ENCODE measurements at regions not wholly inside any gene's neighbourhood (a gene's known extent, or its start where the extent isn't known, plus 50 kb on each side); places are given as distances from the start of the nearest gene placed in this dataset.

GRCh38 chr4:164396439-164396838, 357.5 kb upstream of the SMIM31 start:
- Histone ChIP-seq H3K4me1 (ENCODE audit: control insufficient read depth, insufficient read depth, low read length) (no peaks in the 10 kb centered on the region), H3K36me3 (ENCODE audit: control insufficient read depth in 2 of 2, insufficient read depth in 1 of 2, low read length in 2 of 2) (no peaks in the 10 kb centered on the region), H3K9me3 (ENCODE audit: control insufficient read depth, insufficient read depth, low read depth, low read length) (no peaks in the 10 kb centered on the region), H3K27ac (ENCODE audit: extremely low read depth, low read depth, low read length) (no peak overlapping the region), H3K4me3 (ENCODE audit: low read depth, low read length) (no peak overlapping the region)
- TF ChIP-seq, protein P1, sequence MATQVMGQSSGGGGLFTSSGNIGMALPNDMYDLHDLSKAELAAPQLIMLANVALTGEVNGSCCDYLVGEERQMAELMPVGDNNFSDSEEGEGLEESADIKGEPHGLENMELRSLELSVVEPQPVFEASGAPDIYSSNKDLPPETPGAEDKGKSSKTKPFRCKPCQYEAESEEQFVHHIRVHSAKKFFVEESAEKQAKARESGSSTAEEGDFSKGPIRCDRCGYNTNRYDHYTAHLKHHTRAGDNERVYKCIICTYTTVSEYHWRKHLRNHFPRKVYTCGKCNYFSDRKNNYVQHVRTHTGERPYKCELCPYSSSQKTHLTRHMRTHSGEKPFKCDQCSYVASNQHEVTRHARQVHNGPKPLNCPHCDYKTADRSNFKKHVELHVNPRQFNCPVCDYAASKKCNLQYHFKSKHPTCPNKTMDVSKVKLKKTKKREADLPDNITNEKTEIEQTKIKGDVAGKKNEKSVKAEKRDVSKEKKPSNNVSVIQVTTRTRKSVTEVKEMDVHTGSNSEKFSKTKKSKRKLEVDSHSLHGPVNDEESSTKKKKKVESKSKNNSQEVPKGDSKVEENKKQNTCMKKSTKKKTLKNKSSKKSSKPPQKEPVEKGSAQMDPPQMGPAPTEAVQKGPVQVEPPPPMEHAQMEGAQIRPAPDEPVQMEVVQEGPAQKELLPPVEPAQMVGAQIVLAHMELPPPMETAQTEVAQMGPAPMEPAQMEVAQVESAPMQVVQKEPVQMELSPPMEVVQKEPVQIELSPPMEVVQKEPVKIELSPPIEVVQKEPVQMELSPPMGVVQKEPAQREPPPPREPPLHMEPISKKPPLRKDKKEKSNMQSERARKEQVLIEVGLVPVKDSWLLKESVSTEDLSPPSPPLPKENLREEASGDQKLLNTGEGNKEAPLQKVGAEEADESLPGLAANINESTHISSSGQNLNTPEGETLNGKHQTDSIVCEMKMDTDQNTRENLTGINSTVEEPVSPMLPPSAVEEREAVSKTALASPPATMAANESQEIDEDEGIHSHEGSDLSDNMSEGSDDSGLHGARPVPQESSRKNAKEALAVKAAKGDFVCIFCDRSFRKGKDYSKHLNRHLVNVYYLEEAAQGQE (tag by site-specific recombination; IDR thresholded peaks at IDR 0.05): peak; percentile 65
- TF ChIP-seq ZNF132 (tag by site-specific recombination; IDR thresholded peaks at IDR 0.05; ENCODE audit: borderline replicate concordance): no peak
- ChIA-PET CTCF (no interaction called here), POLR2A (no interaction called here)

- no peaks in the 10 kb centered on the region for H3K4me1 ChIP-seq (ENCODE audit: control insufficient read depth, insufficient read depth, low read length)
- TF ChIP-seq ZFP37 (tag by site-specific recombination; IDR thresholded peaks at IDR 0.05) (no peak), RBAK (tag by site-specific recombination; IDR thresholded peaks at IDR 0.05) (no peak), ZNF223 (tag by site-specific recombination; IDR thresholded peaks at IDR 0.05) (no peak), PRDM6 (tag by site-specific recombination; IDR thresholded peaks at IDR 0.05) (no peak), ZNF114 (tag by site-specific recombination; IDR thresholded peaks at IDR 0.05) (no peak), ZNF274 (IDR thresholded peaks at IDR 0.05; ENCODE audit: low read length) (no peak), ZNF274 (tag by site-specific recombination; IDR thresholded peaks at IDR 0.05; ENCODE audit: borderline replicate concordance) (no peak), SETDB1 (IDR thresholded peaks at IDR 0.05; ENCODE audit: insufficient read length, low read length) (no peak), ZNF350 (tag by site-specific recombination; IDR thresholded peaks at IDR 0.05) (no peak), ZNF404 (tag by site-specific recombination; IDR thresholded peaks at IDR 0.05) (no peak), ZNF211 (tag by site-specific recombination; IDR thresholded peaks at IDR 0.05; ENCODE audit: low read depth) (no peak), ZBTB21 (tag by site-specific recombination; IDR thresholded peaks at IDR 0.05) (no peak), ZNF843 (tag by site-specific recombination; IDR thresholded peaks at IDR 0.05) (no peak), OSR2 (tag by site-specific recombination; IDR thresholded peaks at IDR 0.05) (no peak), ZNF626 (tag by site-specific recombination; IDR thresholded peaks at IDR 0.05) (no peak), ZNF391 (tag by site-specific recombination; IDR thresholded peaks at IDR 0.05; ENCODE audit: borderline replicate concordance, low read depth) (no peak), ZNF548 (tag by site-specific recombination; IDR thresholded peaks at IDR 0.05) (no peak), ZNF621 (tag by site-specific recombination; IDR thresholded peaks at IDR 0.05) (no peak), ZNF416 (tag by site-specific recombination; IDR thresholded peaks at IDR 0.05) (no peak)
- TF ChIP-seq, protein P2, sequence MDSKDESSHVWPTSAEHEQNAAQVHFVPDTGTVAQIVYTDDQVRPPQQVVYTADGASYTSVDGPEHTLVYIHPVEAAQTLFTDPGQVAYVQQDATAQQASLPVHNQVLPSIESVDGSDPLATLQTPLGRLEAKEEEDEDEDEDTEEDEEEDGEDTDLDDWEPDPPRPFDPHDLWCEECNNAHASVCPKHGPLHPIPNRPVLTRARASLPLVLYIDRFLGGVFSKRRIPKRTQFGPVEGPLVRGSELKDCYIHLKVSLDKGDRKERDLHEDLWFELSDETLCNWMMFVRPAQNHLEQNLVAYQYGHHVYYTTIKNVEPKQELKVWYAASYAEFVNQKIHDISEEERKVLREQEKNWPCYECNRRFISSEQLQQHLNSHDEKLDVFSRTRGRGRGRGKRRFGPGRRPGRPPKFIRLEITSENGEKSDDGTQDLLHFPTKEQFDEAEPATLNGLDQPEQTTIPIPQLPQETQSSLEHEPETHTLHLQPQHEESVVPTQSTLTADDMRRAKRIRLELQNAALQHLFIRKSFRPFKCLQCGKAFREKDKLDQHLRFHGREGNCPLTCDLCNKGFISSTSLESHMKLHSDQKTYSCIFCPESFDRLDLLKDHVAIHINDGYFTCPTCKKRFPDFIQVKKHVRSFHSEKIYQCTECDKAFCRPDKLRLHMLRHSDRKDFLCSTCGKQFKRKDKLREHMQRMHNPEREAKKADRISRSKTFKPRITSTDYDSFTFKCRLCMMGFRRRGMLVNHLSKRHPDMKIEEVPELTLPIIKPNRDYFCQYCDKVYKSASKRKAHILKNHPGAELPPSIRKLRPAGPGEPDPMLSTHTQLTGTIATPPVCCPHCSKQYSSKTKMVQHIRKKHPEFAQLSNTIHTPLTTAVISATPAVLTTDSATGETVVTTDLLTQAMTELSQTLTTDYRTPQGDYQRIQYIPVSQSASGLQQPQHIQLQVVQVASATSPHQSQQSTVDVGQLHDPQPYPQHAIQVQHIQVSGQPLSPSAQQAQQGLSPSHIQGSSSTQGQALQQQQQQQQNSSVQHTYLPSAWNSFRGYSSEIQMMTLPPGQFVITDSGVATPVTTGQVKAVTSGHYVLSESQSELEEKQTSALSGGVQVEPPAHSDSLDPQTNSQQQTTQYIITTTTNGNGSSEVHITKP (tag by site-specific recombination; IDR thresholded peaks at IDR 0.05): no peak
- CTCF ChIA-PET: interaction anchor here (0.6 kb wide), 1 partner anchor 1075 kb away, joined by 3 read pairs; no protein-coding TSS in a partner anchor
- no peaks in the 10 kb centered on the region for H3K36me3 ChIP-seq (ENCODE audit: control insufficient read depth in 2 of 2, insufficient read depth in 1 of 2, low read length in 2 of 2)
- H3K4me3 ChIP-seq (ENCODE audit: low read depth, low read length): no peak overlapping the region
- no peak overlapping the region for H3K27ac ChIP-seq (ENCODE audit: extremely low read depth, low read depth, low read length)
- no peaks in the 10 kb centered on the region for H3K9me3 ChIP-seq (ENCODE audit: control insufficient read depth, insufficient read depth, low read depth, low read length)
- POLR2A ChIA-PET: no interaction called here
Observed at GRCh38 chr4:164402554-164402953, 351.4 kb upstream of the SMIM31 start.
